ENCODE measurements at regions not wholly inside any gene's neighbourhood (a gene's known extent, or its start where the extent isn't known, plus 50 kb on each side); places are given as distances from the start of the nearest gene placed in this dataset.

DNA sequence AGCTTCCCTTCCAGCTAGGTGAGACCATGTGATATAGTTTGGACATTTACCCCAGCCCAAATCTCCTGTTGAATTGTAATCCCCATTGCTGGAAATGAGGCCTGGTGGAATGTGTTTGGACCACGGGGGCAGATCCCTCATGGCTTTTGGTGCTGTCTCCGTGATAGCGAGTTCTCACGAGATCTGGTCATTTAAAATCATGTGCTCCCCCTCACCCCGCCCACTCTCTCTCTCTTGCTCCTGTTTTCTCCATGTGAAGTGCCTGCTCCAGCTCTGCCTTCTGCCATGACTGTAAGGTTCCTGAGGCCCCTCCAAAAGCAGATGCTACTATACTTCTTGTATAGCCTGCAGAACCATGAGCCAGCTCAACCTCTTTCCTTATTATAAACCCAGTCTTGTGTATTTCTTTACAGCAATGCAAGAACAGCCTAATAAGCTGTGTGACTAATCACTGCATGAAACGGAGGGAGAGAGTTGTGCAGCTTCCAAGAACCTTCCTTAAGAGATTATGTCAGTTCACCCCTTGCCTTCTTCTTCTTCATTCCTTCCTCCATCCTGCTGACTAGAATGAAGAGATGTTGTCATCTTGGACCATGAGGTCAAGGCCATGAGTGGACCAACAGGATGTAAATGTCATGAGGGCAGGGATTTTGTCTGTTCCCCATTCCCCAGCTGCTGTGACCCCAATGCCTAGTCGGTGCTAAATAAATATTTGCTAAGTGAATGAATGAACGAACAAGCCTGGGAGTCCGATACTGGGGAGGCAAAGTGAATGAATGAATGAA, 91.0 kb downstream of the CPN2 start:
- no peak for TF ChIP-seq FOXM1 (IDR thresholded peaks at IDR 0.05; ENCODE audit: borderline replicate concordance, low read depth)
- no peak for TF ChIP-seq USF1 (IDR thresholded peaks at IDR 0.05)
- TF ChIP-seq TAF1 (IDR thresholded peaks at IDR 0.05; ENCODE audit: low read depth), result no peak
- TF ChIP-seq CREB1 (IDR thresholded peaks at IDR 0.05; ENCODE audit: low read depth), result no peak
- no peak for TF ChIP-seq RAD21 (IDR thresholded peaks at IDR 0.05; ENCODE audit: low read depth)
- TF ChIP-seq, protein P1, sequence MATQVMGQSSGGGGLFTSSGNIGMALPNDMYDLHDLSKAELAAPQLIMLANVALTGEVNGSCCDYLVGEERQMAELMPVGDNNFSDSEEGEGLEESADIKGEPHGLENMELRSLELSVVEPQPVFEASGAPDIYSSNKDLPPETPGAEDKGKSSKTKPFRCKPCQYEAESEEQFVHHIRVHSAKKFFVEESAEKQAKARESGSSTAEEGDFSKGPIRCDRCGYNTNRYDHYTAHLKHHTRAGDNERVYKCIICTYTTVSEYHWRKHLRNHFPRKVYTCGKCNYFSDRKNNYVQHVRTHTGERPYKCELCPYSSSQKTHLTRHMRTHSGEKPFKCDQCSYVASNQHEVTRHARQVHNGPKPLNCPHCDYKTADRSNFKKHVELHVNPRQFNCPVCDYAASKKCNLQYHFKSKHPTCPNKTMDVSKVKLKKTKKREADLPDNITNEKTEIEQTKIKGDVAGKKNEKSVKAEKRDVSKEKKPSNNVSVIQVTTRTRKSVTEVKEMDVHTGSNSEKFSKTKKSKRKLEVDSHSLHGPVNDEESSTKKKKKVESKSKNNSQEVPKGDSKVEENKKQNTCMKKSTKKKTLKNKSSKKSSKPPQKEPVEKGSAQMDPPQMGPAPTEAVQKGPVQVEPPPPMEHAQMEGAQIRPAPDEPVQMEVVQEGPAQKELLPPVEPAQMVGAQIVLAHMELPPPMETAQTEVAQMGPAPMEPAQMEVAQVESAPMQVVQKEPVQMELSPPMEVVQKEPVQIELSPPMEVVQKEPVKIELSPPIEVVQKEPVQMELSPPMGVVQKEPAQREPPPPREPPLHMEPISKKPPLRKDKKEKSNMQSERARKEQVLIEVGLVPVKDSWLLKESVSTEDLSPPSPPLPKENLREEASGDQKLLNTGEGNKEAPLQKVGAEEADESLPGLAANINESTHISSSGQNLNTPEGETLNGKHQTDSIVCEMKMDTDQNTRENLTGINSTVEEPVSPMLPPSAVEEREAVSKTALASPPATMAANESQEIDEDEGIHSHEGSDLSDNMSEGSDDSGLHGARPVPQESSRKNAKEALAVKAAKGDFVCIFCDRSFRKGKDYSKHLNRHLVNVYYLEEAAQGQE (IDR thresholded peaks at IDR 0.05; ENCODE audit: low read depth), result no peak
- no peak for TF ChIP-seq YY1 (IDR thresholded peaks at IDR 0.05; ENCODE audit: low read depth)
- no peak for TF ChIP-seq TEAD4 (IDR thresholded peaks at IDR 0.05)
- no peak for TF ChIP-seq TCF12 (IDR thresholded peaks at IDR 0.05; ENCODE audit: low read depth)
- no peak for TF ChIP-seq CEBPB (IDR thresholded peaks at IDR 0.05)
- TF ChIP-seq EGR1 (IDR thresholded peaks at IDR 0.05), result no peak
- TF ChIP-seq NFIC (IDR thresholded peaks at IDR 0.05), result no peak
- no peak for TF ChIP-seq EP300 (IDR thresholded peaks at IDR 0.05; ENCODE audit: borderline replicate concordance)
- TF ChIP-seq MAX (IDR thresholded peaks at IDR 0.05), result no peak
- TF ChIP-seq ZBTB7A (IDR thresholded peaks at IDR 0.05; ENCODE audit: low read depth), result no peak

DNA sequence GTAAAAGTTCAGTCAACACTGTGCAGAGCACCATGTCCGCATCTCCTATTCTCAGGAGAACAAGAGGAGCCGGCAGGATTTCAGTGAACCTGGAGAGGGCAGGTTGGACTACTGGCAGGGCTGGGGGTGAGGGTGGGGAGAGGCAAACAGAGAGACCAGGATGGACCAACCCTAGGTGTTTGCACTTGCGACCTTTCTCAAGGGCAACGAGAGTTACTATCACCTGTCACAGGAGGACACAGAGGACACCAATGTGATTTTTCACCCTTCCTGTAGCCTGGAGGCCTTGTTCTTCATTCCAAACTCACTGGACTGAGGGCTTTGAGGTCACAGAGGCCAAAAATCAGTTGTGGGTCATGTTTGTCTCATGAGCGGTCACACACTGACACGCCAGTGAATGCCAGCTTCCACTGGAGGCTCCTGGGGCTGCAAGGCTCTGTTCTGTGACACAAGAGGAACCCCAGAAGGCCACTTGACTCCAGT, 89.5 kb downstream of the CPN2 start:
- TF ChIP-seq TCF12 (IDR thresholded peaks at IDR 0.05; ENCODE audit: low read depth) (no peak), EGR1 (IDR thresholded peaks at IDR 0.05) (no peak), YY1 (IDR thresholded peaks at IDR 0.05; ENCODE audit: low read depth) (no peak), TAF1 (IDR thresholded peaks at IDR 0.05; ENCODE audit: low read depth) (no peak), FOXM1 (IDR thresholded peaks at IDR 0.05; ENCODE audit: borderline replicate concordance, low read depth) (no peak), TEAD4 (IDR thresholded peaks at IDR 0.05) (no peak), CEBPB (IDR thresholded peaks at IDR 0.05) (no peak), MAX (IDR thresholded peaks at IDR 0.05) (no peak), ZBTB7A (IDR thresholded peaks at IDR 0.05; ENCODE audit: low read depth) (no peak), EP300 (IDR thresholded peaks at IDR 0.05; ENCODE audit: borderline replicate concordance) (no peak), NFIC (IDR thresholded peaks at IDR 0.05) (no peak), RAD21 (IDR thresholded peaks at IDR 0.05; ENCODE audit: low read depth) (no peak), CREB1 (IDR thresholded peaks at IDR 0.05; ENCODE audit: low read depth) (no peak), USF1 (IDR thresholded peaks at IDR 0.05) (no peak)
- TF ChIP-seq, protein P1 (IDR thresholded peaks at IDR 0.05; ENCODE audit: low read depth), result no peak

DNA sequence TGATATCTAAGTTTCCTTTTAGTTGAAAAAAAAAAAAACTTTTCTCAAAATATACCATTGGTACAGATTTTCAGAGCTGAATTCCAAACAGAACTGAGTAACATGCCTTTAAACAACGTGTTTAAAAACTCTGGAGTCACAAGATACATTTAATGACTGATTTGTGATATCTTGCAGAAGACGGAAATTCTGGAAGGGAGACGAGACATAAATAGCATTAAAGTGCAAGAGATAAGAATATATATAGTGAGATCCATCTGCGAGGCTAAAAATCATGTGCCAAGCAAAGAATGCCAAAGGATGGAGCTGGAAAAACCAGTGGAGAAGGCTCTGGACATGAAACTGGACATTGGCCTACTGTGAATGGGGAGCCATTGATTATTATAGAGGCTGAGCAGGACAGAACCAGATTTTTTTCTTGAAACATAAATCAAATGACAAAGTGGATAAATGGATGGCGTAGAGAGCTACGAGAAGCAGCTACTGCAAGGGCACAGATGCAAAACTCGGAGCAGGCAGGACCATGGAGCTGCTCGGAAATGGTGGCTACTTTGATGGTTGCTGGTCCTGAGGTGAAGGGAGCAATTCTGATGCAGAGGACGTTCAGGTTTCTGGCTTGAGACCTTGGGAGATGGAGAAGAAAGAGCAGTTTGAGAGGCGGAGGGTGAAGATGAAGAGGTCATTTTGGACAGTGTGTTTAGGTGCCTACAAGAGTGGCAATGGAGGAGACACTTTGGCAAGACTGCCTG, 88.8 kb downstream of the CPN2 start:
- TF ChIP-seq EGR1 (IDR thresholded peaks at IDR 0.05) (no peak), NFIC (IDR thresholded peaks at IDR 0.05) (no peak), TCF12 (IDR thresholded peaks at IDR 0.05; ENCODE audit: low read depth) (no peak), MAX (IDR thresholded peaks at IDR 0.05) (no peak), CREB1 (IDR thresholded peaks at IDR 0.05; ENCODE audit: low read depth) (no peak), YY1 (IDR thresholded peaks at IDR 0.05; ENCODE audit: low read depth) (no peak), TEAD4 (IDR thresholded peaks at IDR 0.05) (no peak), TAF1 (IDR thresholded peaks at IDR 0.05; ENCODE audit: low read depth) (no peak), ZBTB7A (IDR thresholded peaks at IDR 0.05; ENCODE audit: low read depth) (no peak), EP300 (IDR thresholded peaks at IDR 0.05; ENCODE audit: borderline replicate concordance) (no peak), CEBPB (IDR thresholded peaks at IDR 0.05) (no peak), FOXM1 (IDR thresholded peaks at IDR 0.05; ENCODE audit: borderline replicate concordance, low read depth) (no peak), RAD21 (IDR thresholded peaks at IDR 0.05; ENCODE audit: low read depth) (no peak), USF1 (IDR thresholded peaks at IDR 0.05) (no peak)
- TF ChIP-seq, protein P1 (IDR thresholded peaks at IDR 0.05; ENCODE audit: low read depth), result no peak
